ENCODE measurements at regions not wholly inside any gene's neighbourhood (a gene's known extent, or its start where the extent isn't known, plus 50 kb on each side); places are given as distances from the start of the nearest gene placed in this dataset.

DNA sequence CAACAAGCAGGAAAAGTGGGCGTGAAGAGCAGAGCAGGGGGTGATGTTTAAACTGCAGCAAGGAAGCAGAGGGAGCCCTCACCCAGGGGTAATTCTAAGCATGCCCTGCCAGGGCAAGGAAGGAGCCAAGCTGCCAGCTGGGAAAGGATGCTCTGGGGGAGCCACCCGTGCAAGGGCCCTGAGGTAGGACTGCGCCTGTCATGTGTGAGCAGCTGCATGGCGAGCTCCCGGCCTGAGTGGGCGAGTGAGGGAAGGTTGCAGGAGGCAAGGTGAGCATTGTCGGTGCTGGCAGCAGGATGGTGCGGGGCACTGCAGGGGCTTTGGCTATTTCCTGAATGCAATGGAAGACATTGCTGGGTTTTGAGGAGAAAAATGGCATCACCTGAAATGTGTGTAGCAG, 107.2 kb downstream of the COPS8 start:
- intact Hi-C loops (cut with micrococcal nuclease), result no loop called here
- TF ChIP-seq, protein P1, sequence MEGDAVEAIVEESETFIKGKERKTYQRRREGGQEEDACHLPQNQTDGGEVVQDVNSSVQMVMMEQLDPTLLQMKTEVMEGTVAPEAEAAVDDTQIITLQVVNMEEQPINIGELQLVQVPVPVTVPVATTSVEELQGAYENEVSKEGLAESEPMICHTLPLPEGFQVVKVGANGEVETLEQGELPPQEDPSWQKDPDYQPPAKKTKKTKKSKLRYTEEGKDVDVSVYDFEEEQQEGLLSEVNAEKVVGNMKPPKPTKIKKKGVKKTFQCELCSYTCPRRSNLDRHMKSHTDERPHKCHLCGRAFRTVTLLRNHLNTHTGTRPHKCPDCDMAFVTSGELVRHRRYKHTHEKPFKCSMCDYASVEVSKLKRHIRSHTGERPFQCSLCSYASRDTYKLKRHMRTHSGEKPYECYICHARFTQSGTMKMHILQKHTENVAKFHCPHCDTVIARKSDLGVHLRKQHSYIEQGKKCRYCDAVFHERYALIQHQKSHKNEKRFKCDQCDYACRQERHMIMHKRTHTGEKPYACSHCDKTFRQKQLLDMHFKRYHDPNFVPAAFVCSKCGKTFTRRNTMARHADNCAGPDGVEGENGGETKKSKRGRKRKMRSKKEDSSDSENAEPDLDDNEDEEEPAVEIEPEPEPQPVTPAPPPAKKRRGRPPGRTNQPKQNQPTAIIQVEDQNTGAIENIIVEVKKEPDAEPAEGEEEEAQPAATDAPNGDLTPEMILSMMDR (IDR thresholded peaks at IDR 0.05; ENCODE audit: borderline replicate concordance), result no peak
- no peak overlapping the region for H3K27ac ChIP-seq (replicated peaks)
- DNase-seq, result no peak
- no peaks in the 10 kb centered on the region for H3K27me3 ChIP-seq (ENCODE audit: low read depth)
- H3K4me3 ChIP-seq, result no peak overlapping the region
- H3K9me3 ChIP-seq (replicated peaks), result no peaks in the 10 kb centered on the region
- H3K4me1 ChIP-seq, result peaks cover under 1% of the 10 kb centered on the region
- H3K36me3 ChIP-seq, result no peaks in the 10 kb centered on the region

- Histone ChIP-seq H3K27ac (replicated peaks) (no peak overlapping the region), H3K9me3 (replicated peaks) (no peaks in the 10 kb centered on the region), H3K27me3 (ENCODE audit: low read depth) (no peaks in the 10 kb centered on the region), H3K4me3 (no peak overlapping the region), H3K36me3 (no peaks in the 10 kb centered on the region), H3K4me1 (peaks cover 6% of the 10 kb centered on the region)
- TF ChIP-seq, protein P1 (IDR thresholded peaks at IDR 0.05; ENCODE audit: borderline replicate concordance), result no peak
- intact Hi-C loops (cut with micrococcal nuclease), result no loop called here
- DNase-seq, result no peak
Measured at GRCh38 chr2:237193436-237193835, 107.7 kb downstream of the COPS8 start.

- TF ChIP-seq, protein P1 (IDR thresholded peaks at IDR 0.05; ENCODE audit: borderline replicate concordance), result no peak
- Histone ChIP-seq H3K36me3 (no peaks in the 10 kb centered on the region), H3K4me1 (peaks cover 9% of the 10 kb centered on the region), H3K4me3 (no peak overlapping the region), H3K27ac (replicated peaks) (no peak overlapping the region), H3K27me3 (ENCODE audit: low read depth) (no peaks in the 10 kb centered on the region), H3K9me3 (replicated peaks) (no peaks in the 10 kb centered on the region)
- no peak for DNase-seq
- intact Hi-C loops (cut with micrococcal nuclease), result no loop called here
Measured at GRCh38 chr2:237194081-237194480, 108.4 kb downstream of the COPS8 start.

- Histone ChIP-seq H3K36me3 (no peaks in the 10 kb centered on the region), H3K9me3 (replicated peaks) (no peaks in the 10 kb centered on the region), H3K4me3 (no peak overlapping the region), H3K27ac (replicated peaks) (no peak overlapping the region), H3K27me3 (ENCODE audit: low read depth) (no peaks in the 10 kb centered on the region), H3K4me1 (peaks cover 14% of the 10 kb centered on the region)
- DNase-seq, result no peak
- intact Hi-C loops (cut with micrococcal nuclease), result no loop called here
- TF ChIP-seq, protein P1 (IDR thresholded peaks at IDR 0.05; ENCODE audit: borderline replicate concordance), result no peak
Measured at GRCh38 chr2:237194906-237195305, 109.2 kb downstream of the COPS8 start.

- Histone ChIP-seq H3K9me3 (replicated peaks) (no peaks in the 10 kb centered on the region), H3K4me3 (no peak overlapping the region), H3K27ac (replicated peaks) (no peak overlapping the region), H3K4me1 (peaks cover 14% of the 10 kb centered on the region), H3K27me3 (ENCODE audit: low read depth) (no peaks in the 10 kb centered on the region), H3K36me3 (no peaks in the 10 kb centered on the region)
- TF ChIP-seq, protein P1 (IDR thresholded peaks at IDR 0.05; ENCODE audit: borderline replicate concordance), result no peak
- DNase-seq, result no peak
- intact Hi-C loops (cut with micrococcal nuclease), result no loop called here
Measured at GRCh38 chr2:237195396-237196120, 109.9 kb downstream of the COPS8 start.

Measured in left ventricle myocardium inferior (tissue), 1 donor.